Sigmoid colon (tissue), 6 donors: ENCODE measurements at regions not wholly inside any gene's neighbourhood (a gene's known extent, or its start where the extent isn't known, plus 50 kb on each side); places are given as distances from the start of the nearest gene placed in this dataset.

ENCODE experiments used
- DNase-seq: peaks from one replicate; pipeline ENCODE4 v3.0.0-alpha.2; 2019
- H3K27ac ChIP-seq, 4 donors: fragments of 200-600 bp; sonication (generic); one replicate each; pipeline ENCODE4 v1.5.1; 2016 to 2019; ENCODE audit warnings: mild to moderate bottlenecking in 1 of 4
- H3K27me3 ChIP-seq, 3 donors: fragments of 200-600 bp; sonication (generic); one replicate each; pipeline ENCODE4 v1.5.1; 2019; ENCODE audit warnings: mild to moderate bottlenecking in 1 of 3
- H3K36me3 ChIP-seq, 4 donors: fragments of 200-600 bp; sonication (generic); one replicate each; pipeline ENCODE4 v1.5.1; 2016 to 2019
- H3K4me1 ChIP-seq, 4 donors: fragments of 200-600 bp; sonication (generic); one replicate each; pipeline ENCODE4 v1.5.1; 2017 to 2019
- H3K4me3 ChIP-seq, 4 donors: fragments of 200-600 bp; sonication (generic); one replicate each; pipeline ENCODE4 v1.5.1; 2017 to 2019; ENCODE audit warnings: mild to moderate bottlenecking in 2 of 4, moderate library complexity in 1 of 4
- H3K9me3 ChIP-seq, 4 donors: fragments of 200-600 bp in 3 of 4; sonication (generic) in 3 of 4; one replicate each; pipeline versions ENCODE4 v1.5.1 to v1.6.1; 2013 to 2019
- CTCF ChIP-seq, 4 experiments: fragments of 450-650 bp in 3 of 4; fragments of 200-600 bp in 1 of 4; IDR thresholded peaks; one replicate each; pipeline ENCODE4 v1.5.1; 2016 to 2019; ENCODE audit warnings: antibody characterized with exemption in 4 of 4, mild to moderate bottlenecking in 3 of 4, moderate library complexity in 2 of 4
- EP300 ChIP-seq, 4 donors: sonication (generic); formaldehyde crosslinking; IDR thresholded peaks; one replicate each; pipeline ENCODE4 v1.6.1; 2017; ENCODE audit warnings: antibody characterized with exemption in 4 of 4
- POLR2A ChIP-seq, 2 donors: fragments of 450-650 bp; IDR thresholded peaks; one replicate each; pipeline ENCODE4 v1.6.1; 2016; ENCODE audit warnings: antibody characterized with exemption in 2 of 2, mild to moderate bottlenecking in 2 of 2, moderate library complexity in 2 of 2
- POLR2AphosphoS5 ChIP-seq, 4 donors: sonication (generic); formaldehyde crosslinking; IDR thresholded peaks; one replicate each; pipeline ENCODE4 v1.6.1; 2017; ENCODE audit warnings: antibody characterized with exemption in 4 of 4
- WGBS, 2 donors: extraction: QIAGEN DNeasy Blood & Tissue Kit; methylation state at CpG; one replicate each; pipeline ENCODE4 v1.1.7; 2013; 5-methylcytosine and 5-hydroxymethylcytosine counted together
- intact Hi-C: fragments of 100-400 bp; cut with DNase I; formaldehyde crosslinking; loops from one replicate; pipeline ENCODE4 v1.15.1; 2023
- donor health status: healthy with polysubstance abuse.
- donor health status: healthy.

GRCh38 chr1:106637566-106637965, 418.9 kb upstream of the PRMT6 start:
- 60 to 74% methylated on average over 3 of the region's 3 CpGs for WGBS, 2 donors
- Histone ChIP-seq H3K4me1 (no peaks in the 10 kb centered on the region), H3K36me3 (no peaks in the 10 kb centered on the region), H3K27ac (no peak overlapping the region), H3K27me3 (no peaks in the 10 kb centered on the region), H3K9me3 (no peaks in the 10 kb centered on the region), H3K4me3 (no peak overlapping the region)
- intact Hi-C loops, result no loop called here
- DNase-seq, result no peak
- no peak for TF ChIP-seq CTCF (IDR thresholded peaks at IDR 0.05)
- no peak for TF ChIP-seq EP300 (IDR thresholded peaks at IDR 0.05)
- TF ChIP-seq POLR2AphosphoS5 (IDR thresholded peaks at IDR 0.05), result no peak
- no peak for TF ChIP-seq POLR2A (IDR thresholded peaks at IDR 0.05)

- TF ChIP-seq POLR2A (IDR thresholded peaks at IDR 0.05) (no peak), CTCF (IDR thresholded peaks at IDR 0.05) (no peak), POLR2AphosphoS5 (IDR thresholded peaks at IDR 0.05) (no peak), EP300 (IDR thresholded peaks at IDR 0.05) (no peak)
- Histone ChIP-seq H3K4me1 (no peaks in the 10 kb centered on the region), H3K36me3 (no peaks in the 10 kb centered on the region), H3K27me3 (no peaks in the 10 kb centered on the region), H3K9me3 (no peaks in the 10 kb centered on the region), H3K4me3 (no peak overlapping the region), H3K27ac (no peak overlapping the region)
- DNase-seq, result no peak
- intact Hi-C loops, result no loop called here
Observed at GRCh38 chr1:106646261-106646784, 410.2 kb upstream of the PRMT6 start.

- no peak for DNase-seq
- H3K27ac ChIP-seq, result no peak overlapping the region
- H3K4me3 ChIP-seq, result no peak overlapping the region
- no peaks in the 10 kb centered on the region for H3K27me3 ChIP-seq
- H3K9me3 ChIP-seq, result no peaks in the 10 kb centered on the region
- H3K36me3 ChIP-seq, result no peaks in the 10 kb centered on the region
- H3K4me1 ChIP-seq, result no peaks in the 10 kb centered on the region
- 62 to 73% methylated on average over 1 of the region's 1 CpG for WGBS, 2 donors
- TF ChIP-seq POLR2A (IDR thresholded peaks at IDR 0.05) (no peak), CTCF (IDR thresholded peaks at IDR 0.05) (no peak), EP300 (IDR thresholded peaks at IDR 0.05) (no peak), POLR2AphosphoS5 (IDR thresholded peaks at IDR 0.05) (no peak)
- intact Hi-C loops, result no loop called here
Observed at GRCh38 chr1:106646816-106647215, 409.7 kb upstream of the PRMT6 start.

- no peak for DNase-seq
- H3K27me3 ChIP-seq, result no peaks in the 10 kb centered on the region
- no peaks in the 10 kb centered on the region for H3K4me1 ChIP-seq
- H3K9me3 ChIP-seq, result no peaks in the 10 kb centered on the region
- no peaks in the 10 kb centered on the region for H3K36me3 ChIP-seq
- no peak overlapping the region for H3K27ac ChIP-seq
- 77 to 80% methylated on average over 4 of the region's 4 CpGs for WGBS, 2 donors
- intact Hi-C loops, result no loop called here
- TF ChIP-seq POLR2AphosphoS5 (IDR thresholded peaks at IDR 0.05) (no peak), EP300 (IDR thresholded peaks at IDR 0.05) (no peak), POLR2A (IDR thresholded peaks at IDR 0.05) (no peak), CTCF (IDR thresholded peaks at IDR 0.05) (no peak)
- no peak overlapping the region for H3K4me3 ChIP-seq
Observed at GRCh38 chr1:106651028-106651762, 405.3 kb upstream of the PRMT6 start.
